HL-60 (cell line): ENCODE measurements at regions not wholly inside any gene's neighbourhood (a gene's known extent, or its start where the extent isn't known, plus 50 kb on each side); places are given as distances from the start of the nearest gene placed in this dataset.

Source experiments
- DNase-seq, 2 experiments: peaks; one replicate each; pipeline ENCODE4 v3.0.0-alpha.2; 2010 to 2020; ENCODE audit warnings: low read depth in 1 of 2, low spot score in 1 of 2
- H3K27ac ChIP-seq: fragments of 250-450 bp; sonication (Bioruptor Pico); replicated peaks from 2 replicates; pipeline ENCODE4 v1.5.1; 2020; ENCODE audit warnings: mild to moderate bottlenecking, moderate library complexity
- H3K27me3 ChIP-seq: fragments of 250-450 bp; sonication (Bioruptor Pico); 2 replicates; pipeline ENCODE4 v1.5.1; 2021; ENCODE audit warnings: mild to moderate bottlenecking, moderate library complexity; ENCODE audit not compliant: insufficient read depth, poor library complexity, severe bottlenecking
- H3K4me3 ChIP-seq: replicated peaks from 2 replicates; pipeline ENCODE4 v1.5.1; 2011; ENCODE audit warnings: mild to moderate bottlenecking, control low read depth, low read length; ENCODE audit not compliant: insufficient read depth
- GABPA ChIP-seq: IDR thresholded peaks from 2 replicates; pipeline ENCODE4 v1.6.1; 2012; ENCODE audit warnings: low read depth
- POLR2AphosphoS5 ChIP-seq: IDR thresholded peaks from 2 replicates; pipeline ENCODE4 v1.6.1; 2012; ENCODE audit warnings: low read depth
- SPI1 ChIP-seq: IDR thresholded peaks from 2 replicates; pipeline ENCODE4 v1.6.1; 2012; ENCODE audit warnings: low read depth, mild to moderate bottlenecking, borderline replicate concordance
- TF ChIP-seq, protein P1 (sequence below): IDR thresholded peaks from 2 replicates; pipeline ENCODE4 v1.6.1; 2012; ENCODE audit warnings: low read depth; ENCODE audit not compliant: insufficient replicate concordance
- TF ChIP-seq, protein P2 (sequence below): IDR thresholded peaks from one replicate; pipeline ENCODE4 v1.5.1; 2011; ENCODE audit warnings: low read length, control low read depth, inconsistent platforms; ENCODE audit not compliant: insufficient read depth

DNA sequence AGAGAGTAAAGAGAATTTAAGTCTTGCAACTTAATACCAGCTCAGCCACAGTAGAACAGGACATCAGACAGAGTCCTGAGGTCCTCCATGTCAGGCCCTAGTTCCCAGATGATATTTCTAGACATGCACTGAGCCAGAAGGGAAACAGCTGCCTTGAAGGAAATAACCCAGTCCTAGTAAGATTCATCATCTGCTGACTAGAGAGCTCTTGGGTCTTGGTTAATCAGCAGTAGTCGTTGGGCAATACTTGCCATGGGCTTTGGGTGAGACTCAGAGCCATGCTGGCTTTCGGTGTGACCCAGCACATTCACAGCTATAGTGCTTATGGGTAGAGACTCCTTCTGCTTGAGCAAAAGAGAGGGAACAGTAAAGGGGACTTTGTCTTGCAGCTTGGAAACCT, 379.1 kb downstream of the AR start:
- Histone ChIP-seq H3K27me3 (no peaks in the 10 kb centered on the region), H3K27ac (no peak overlapping the region), H3K4me3 (no peak overlapping the region)
- no peak for TF ChIP-seq SPI1
- TF ChIP-seq POLR2AphosphoS5 = no peak
- TF ChIP-seq, protein P1, sequence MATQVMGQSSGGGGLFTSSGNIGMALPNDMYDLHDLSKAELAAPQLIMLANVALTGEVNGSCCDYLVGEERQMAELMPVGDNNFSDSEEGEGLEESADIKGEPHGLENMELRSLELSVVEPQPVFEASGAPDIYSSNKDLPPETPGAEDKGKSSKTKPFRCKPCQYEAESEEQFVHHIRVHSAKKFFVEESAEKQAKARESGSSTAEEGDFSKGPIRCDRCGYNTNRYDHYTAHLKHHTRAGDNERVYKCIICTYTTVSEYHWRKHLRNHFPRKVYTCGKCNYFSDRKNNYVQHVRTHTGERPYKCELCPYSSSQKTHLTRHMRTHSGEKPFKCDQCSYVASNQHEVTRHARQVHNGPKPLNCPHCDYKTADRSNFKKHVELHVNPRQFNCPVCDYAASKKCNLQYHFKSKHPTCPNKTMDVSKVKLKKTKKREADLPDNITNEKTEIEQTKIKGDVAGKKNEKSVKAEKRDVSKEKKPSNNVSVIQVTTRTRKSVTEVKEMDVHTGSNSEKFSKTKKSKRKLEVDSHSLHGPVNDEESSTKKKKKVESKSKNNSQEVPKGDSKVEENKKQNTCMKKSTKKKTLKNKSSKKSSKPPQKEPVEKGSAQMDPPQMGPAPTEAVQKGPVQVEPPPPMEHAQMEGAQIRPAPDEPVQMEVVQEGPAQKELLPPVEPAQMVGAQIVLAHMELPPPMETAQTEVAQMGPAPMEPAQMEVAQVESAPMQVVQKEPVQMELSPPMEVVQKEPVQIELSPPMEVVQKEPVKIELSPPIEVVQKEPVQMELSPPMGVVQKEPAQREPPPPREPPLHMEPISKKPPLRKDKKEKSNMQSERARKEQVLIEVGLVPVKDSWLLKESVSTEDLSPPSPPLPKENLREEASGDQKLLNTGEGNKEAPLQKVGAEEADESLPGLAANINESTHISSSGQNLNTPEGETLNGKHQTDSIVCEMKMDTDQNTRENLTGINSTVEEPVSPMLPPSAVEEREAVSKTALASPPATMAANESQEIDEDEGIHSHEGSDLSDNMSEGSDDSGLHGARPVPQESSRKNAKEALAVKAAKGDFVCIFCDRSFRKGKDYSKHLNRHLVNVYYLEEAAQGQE = no peak
- TF ChIP-seq, protein P2, sequence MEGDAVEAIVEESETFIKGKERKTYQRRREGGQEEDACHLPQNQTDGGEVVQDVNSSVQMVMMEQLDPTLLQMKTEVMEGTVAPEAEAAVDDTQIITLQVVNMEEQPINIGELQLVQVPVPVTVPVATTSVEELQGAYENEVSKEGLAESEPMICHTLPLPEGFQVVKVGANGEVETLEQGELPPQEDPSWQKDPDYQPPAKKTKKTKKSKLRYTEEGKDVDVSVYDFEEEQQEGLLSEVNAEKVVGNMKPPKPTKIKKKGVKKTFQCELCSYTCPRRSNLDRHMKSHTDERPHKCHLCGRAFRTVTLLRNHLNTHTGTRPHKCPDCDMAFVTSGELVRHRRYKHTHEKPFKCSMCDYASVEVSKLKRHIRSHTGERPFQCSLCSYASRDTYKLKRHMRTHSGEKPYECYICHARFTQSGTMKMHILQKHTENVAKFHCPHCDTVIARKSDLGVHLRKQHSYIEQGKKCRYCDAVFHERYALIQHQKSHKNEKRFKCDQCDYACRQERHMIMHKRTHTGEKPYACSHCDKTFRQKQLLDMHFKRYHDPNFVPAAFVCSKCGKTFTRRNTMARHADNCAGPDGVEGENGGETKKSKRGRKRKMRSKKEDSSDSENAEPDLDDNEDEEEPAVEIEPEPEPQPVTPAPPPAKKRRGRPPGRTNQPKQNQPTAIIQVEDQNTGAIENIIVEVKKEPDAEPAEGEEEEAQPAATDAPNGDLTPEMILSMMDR = no peak
- no peak for TF ChIP-seq GABPA
- no peak for DNase-seq

DNA sequence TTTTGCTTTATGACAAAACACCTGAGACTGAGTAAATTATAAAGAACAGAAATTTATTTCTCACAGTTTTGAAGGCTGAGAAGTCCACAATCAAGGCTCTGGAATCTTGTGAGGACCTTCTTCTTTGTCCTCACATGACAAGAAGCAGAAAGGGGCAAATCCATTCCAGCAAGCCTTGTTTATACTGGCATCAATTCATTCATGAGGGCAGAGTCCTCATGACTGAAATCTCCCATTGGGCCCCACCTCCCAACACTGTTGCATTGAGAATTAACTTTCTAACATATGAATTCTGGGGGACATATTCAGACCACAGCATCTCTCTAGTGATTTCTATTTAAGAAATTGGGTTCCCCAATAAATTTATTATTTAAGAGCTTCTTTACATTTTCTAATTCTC, 395.4 kb downstream of the AR start:
- no peak for TF ChIP-seq SPI1
- no peak for TF ChIP-seq POLR2AphosphoS5
- TF ChIP-seq, protein P1 = no peak
- TF ChIP-seq GABPA = no peak
- TF ChIP-seq, protein P2 = no peak
- no peak for DNase-seq
- Histone ChIP-seq H3K27ac (no peak overlapping the region), H3K4me3 (no peak overlapping the region), H3K27me3 (no peaks in the 10 kb centered on the region)

DNA sequence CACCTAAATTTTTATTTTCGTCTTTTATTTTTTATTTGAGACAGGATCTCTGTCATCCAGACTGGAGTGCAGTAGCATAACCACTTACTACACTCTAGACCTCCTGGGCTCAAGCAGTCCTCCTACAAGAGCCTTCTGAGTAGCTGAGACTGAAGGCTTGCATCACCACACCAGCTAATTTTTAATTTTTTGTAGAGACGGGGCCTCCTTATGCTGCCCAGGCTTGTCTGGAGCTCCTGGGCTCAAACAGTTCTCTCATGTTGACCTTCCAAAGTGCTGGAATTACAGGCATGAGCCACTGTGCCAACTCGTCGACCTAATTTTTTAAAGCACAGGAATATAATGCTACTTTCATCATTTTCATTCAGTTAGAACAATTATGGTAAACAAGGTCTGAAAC, 405.4 kb downstream of the AR start:
- Histone ChIP-seq H3K4me3 (no peak overlapping the region), H3K27me3 (no peaks in the 10 kb centered on the region), H3K27ac (no peak overlapping the region)
- TF ChIP-seq, protein P1 = no peak
- no peak for TF ChIP-seq GABPA
- TF ChIP-seq POLR2AphosphoS5 = no peak
- no peak for TF ChIP-seq SPI1
- TF ChIP-seq, protein P2 = no peak
- no peak for DNase-seq
